SKM-1 treated with dmso at 0.1 percent for 144 hours (cell line): ENCODE measurements at regions not wholly inside any gene's neighbourhood (a gene's known extent, or its start where the extent isn't known, plus 50 kb on each side); places are given as distances from the start of the nearest gene placed in this dataset.

Source experiments
- DNase-seq: peaks from one replicate; lab custom pipeline; 2025; ENCODE audit not compliant: unreplicated experiment; lab: John Stamatoyannopoulos, UW

DNA sequence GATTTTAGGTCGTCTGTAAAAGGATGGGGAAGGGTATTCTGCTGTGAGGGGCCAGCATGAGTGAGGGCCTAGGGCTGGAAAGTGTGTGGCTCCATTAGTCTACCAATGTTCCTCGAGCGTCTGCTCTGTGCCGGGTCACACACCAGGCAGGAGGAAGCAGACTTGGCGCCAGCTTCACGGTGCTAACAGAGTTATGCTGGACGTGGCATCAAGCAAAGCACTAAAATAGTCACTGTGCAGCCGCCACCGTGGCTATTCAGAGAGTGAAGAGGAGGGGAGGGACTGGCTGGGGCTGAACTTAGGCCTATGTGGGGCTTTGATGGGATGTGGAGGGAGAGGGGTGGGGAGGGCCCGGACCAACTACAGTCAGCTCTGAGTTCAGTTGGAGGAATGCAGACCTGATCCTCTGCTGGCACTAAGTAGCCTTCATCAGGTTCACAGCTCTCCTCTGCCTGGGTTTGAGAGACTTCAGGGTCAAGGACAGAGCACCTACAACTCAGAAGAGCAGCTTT lies 83.9 kb upstream of the MSX1 start:
- no peak for DNase-seq

DNA sequence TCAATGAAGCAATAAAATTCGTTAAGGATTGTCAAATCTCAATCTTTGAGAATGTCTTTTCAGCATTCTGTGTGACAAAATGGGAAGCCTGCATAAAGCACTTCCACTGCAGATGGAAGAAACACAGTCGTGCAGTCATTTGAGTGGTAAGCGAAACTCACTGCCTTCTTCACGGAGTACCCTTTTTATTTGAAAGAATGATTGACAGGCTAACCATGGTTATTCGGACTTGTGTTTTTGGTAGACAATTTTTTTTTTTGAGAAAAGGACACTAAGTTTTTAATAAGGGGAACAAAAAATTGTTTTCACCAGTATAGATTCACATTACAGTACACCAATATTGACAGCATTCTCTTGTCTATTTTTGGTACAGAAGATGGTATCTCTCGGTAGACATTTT lies 86.9 kb upstream of the MSX1 start:
- no peak for DNase-seq

GRCh38 chr4:4771160-4771559 lies 88.3 kb upstream of the MSX1 start:
- no peak for DNase-seq

DNA sequence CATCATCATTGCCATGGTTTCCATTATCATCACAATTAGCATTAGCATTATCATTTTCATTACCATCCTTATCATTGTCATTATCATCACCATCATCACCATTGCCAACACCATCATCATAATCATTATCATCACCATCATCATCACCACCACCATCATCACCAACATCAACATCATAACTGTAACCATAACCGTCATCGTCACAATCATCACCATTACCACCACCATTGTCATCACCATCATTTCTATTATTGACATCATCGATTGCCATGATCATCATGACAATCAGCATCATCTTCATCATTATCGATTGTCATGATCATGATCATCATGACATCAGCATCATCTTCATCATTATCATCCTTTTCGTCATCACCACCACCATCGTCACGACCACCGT lies 88.9 kb upstream of the MSX1 start:
- no peak for DNase-seq

- no peak for DNase-seq
Measured at GRCh38 chr4:4766564-4766963, 92.9 kb upstream of the MSX1 start.

- no peak for DNase-seq
Measured at GRCh38 chr4:4765811-4766210, 93.7 kb upstream of the MSX1 start.

DNA sequence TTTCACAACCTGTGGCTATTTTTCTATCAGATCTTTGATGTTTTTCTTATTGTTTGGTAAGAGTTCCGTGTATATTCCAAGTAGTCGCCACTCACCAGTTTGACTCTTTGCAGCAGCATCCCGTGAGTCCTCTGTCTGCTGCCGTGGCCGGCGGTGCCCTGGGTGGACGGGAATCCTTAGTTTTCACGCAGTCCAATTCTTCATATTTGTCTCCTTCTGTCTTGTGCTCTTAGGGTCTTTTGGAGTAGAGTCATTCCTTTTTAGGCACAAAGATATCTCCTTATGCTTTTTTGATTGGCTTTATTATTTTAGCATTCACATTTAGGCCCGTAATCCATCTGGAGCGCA lies 94.9 kb upstream of the MSX1 start:
- no peak for DNase-seq

- DNase-seq = no peak
Measured at GRCh38 chr4:4763822-4764557, 95.5 kb upstream of the MSX1 start.

DNA sequence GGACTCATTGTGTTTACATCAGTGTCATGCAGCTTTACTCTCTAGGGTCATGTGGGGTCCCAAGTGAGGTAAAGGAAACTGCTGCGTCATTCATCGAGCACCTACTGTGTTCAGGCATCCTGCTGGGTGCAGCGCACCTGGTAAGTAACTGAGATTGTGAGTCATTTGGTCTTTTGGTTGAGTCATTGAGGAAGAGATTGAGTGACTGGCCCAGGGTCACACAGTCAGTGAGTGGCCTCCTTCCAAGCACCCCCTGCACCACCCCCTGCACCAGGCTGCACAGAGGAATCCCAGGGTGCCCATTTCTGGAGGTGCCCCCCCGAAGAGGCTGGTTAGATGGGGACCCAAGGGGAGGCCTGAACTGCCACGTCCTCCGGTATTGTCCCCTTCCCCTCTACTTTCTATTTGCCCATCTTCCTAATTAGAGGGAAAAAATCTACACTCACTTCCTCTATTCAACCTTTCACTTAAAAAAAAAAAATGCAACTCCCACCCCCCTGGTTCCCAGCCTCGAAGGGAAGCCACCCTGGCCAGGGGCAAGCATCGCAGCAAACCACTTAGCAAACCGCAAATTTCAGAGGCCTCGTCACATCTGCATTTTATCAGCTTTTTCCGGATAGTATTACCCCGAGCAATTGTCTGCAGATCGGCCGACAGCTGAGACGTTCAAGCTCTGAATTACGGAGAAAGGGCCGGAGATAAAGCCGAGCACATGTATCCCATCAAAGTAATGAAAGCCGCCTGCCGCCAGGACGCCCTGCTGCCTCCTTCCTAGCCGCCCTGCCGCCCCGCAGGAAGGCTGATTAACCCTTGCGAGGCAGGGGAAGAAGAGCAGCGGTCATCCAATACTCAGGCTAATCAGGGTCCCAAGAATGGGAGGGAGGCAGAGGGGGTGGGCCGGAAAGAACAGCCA lies 96.3 kb upstream of the MSX1 start:
- no peak for DNase-seq

DNA sequence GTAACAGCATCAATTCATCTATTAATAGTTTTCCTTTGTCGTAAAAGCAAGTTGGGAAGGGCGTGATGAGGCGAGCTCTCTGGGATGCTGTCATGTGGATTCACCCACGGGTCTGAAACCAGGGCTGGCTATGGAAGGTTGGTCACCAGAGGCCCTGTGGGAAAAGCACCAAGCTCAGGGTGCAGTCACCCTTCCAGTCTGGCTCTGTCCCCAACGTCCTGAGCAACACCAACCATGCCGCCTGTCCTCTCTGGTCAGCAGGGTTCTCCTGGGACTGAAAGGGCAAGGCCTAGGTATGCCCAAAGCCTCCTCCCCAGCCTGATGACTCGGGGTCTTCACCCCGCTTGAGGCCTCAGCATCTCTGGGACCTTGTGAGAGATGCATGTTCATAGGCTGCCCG lies 97.2 kb upstream of the MSX1 start:
- no peak for DNase-seq

- no peak for DNase-seq
Measured at GRCh38 chr4:4761128-4761982, 98.1 kb upstream of the MSX1 start.

DNA sequence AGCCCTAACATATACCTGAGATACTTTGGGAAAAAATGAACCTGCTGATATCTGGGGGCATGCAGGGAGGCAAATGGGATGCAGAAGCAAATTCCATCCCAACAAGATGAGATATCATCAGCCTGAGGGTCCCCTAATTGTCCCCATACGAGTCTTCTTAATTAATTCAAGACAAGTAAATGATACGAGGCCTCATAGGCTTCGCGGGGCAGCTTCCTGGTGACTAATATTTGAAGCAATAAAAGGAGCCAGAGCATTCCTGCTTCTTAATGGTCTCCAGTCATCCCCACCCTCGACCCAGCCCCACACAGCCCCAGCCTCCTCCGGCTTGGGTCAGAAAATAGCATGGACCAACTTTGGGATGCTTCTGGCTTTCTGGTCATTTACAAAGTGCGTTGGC lies 99.6 kb upstream of the MSX1 start:
- DNase-seq = no peak

- DNase-seq = no peak
Measured at GRCh38 chr4:4759232-4759631, 100.2 kb upstream of the MSX1 start.

DNA sequence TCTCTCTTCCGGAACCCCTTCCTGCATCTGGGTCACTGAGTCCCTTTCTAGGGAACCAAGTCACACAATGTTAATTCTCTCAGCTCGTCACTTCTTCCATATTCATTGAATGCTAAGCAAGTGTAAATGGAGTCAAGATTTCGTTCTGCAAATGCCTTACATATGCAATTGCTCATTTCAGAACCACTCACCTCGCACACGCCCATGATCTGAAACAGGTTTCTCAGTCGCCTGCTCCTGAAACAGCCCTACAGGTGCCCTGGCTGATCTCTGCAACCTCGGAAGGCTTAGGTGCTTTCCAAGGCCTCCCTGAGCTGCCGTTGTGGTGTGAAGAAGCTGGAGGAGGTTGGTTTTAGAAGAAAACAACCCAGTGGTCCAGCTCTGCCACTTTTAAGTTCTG lies 100.8 kb upstream of the MSX1 start:
- DNase-seq = no peak

- no peak for DNase-seq
Measured at GRCh38 chr4:4755306-4755705, 104.2 kb upstream of the MSX1 start.

DNA sequence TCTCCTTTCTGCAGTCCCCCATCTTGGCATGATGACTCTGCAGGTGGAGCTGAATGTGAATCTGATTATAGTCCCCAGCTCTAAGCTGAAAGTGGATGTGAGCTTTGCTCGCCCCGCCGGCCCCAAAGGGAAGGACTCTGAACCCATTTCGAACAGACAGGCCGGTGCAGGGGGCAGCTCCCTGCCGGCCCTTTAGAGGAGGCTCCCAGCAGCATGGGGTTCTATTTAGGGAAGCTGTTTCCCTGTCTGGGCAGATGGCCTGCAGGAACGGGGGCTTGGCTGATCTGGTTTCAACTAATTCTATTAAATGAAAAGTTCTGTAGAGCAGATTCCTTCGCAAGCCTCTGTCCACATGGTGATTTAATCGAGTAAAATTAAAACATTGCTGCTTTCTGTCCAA lies 104.8 kb upstream of the MSX1 start:
- DNase-seq = no peak

DNA sequence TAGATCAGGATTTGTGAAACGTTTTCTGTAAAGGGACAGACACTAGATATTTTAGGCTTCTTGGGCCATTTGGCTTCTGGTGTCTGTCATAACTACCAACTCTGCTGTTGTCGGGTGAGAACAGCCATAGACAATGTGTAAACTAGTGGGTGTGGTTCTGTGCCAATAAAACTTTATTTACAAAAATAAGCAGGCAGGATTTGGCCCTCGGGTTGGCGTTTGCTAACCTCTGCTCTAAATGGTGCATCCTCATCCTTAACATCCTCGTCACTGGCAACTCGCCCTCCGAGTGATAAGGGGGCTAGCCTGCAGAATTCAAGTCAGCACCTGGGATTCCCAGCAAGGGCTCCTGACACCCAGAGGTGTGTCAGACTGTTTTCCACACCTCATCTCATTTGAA lies 105.8 kb upstream of the MSX1 start:
- no peak for DNase-seq

DNA sequence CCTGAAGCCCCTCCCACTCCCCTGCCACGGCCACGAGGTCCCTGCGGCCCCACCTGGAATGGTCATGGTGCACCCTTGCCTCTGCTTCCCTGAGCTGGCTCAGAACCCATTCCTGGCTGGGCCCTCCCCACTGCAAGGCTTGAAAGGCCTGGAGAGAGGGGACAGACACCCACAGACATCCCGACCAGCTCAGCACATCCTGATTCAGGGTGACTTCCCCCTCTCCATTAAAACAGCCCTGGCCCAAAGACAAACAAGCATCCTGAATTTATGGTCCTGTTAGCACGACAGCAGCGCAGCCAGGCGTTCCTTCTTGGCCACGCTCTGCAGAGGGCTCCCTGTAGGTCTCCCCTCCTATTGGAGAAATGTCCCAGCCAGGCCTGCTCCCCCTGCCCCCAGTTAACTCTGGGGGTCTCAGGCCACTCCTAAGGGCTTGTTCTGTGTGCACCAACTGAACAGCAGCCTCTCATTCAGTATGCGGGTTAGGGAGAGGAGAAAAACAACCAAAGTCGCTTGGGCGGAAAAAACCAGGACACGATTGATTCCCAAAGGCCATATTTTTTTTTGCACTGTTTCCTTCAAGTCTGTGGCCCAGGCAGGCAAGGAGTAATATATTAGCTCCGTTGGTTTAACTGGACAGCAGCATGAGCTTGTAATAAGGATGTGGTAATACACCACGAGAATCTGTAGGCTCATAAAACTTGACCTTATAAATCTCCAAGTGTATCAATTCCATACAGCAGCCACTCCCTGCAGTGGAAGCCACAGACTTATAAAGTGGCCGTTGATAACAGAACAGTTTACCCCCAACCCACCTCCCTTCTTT lies 106.7 kb upstream of the MSX1 start:
- DNase-seq = no peak

GRCh38 chr4:4752025-4752424 lies 107.4 kb upstream of the MSX1 start:
- no peak for DNase-seq

- DNase-seq = no peak
Measured at GRCh38 chr4:4750187-4750586, 109.3 kb upstream of the MSX1 start.

GRCh38 chr4:4749137-4749536 lies 110.3 kb upstream of the MSX1 start:
- no peak for DNase-seq
